ENCODE measurements at regions not wholly inside any gene's neighbourhood (a gene's known extent, or its start where the extent isn't known, plus 50 kb on each side); places are given as distances from the start of the nearest gene placed in this dataset.
"Not testable (repeated sequence)": the region's sequence is repeated elsewhere in the genome, so short reads cannot be mapped to it uniquely, and the experiment has no call there.

GRCh38 chr6:6742535-6742934 is 154.0 kb downstream of the LY86 start:
- no peak for TF ChIP-seq CTCF (IDR thresholded peaks at IDR 0.05; ENCODE audit: unreplicated experiment)
- no peak overlapping the region for H3K27ac Mint-ChIP-seq
- DNase-seq (ENCODE audit: low spot score in 2 of 2, unreplicated experiment in 2 of 2) = no peak
- H3K27me3 Mint-ChIP-seq (ENCODE audit: low read depth) = peaks cover 2% of the 10 kb centered on the region
- H3K4me3 Mint-ChIP-seq = no peak overlapping the region
- no peaks in the 10 kb centered on the region for H3K36me3 Mint-ChIP-seq
- H3K9me3 Mint-ChIP-seq = peaks cover 5% of the 10 kb centered on the region
- H3K4me1 Mint-ChIP-seq = no peaks in the 10 kb centered on the region

- TF ChIP-seq CTCF (IDR thresholded peaks at IDR 0.05; ENCODE audit: unreplicated experiment) = no peak
- Mint-ChIP-seq H3K36me3 (no peaks in the 10 kb centered on the region), H3K4me3 (no peak overlapping the region), H3K9me3 (peaks cover 5% of the 10 kb centered on the region), H3K27me3 (ENCODE audit: low read depth) (peaks cover 2% of the 10 kb centered on the region), H3K4me1 (peaks cover under 1% of the 10 kb centered on the region), H3K27ac (no peak overlapping the region)
- no peak for DNase-seq (ENCODE audit: low spot score in 2 of 2, unreplicated experiment in 2 of 2)
Observed at GRCh38 chr6:6744551-6744950, 156.0 kb downstream of the LY86 start.

GRCh38 chr6:6745637-6746332 is 157.3 kb downstream of the LY86 start:
- not testable (repeated sequence) for H3K27ac Mint-ChIP-seq; H3K4me3 Mint-ChIP-seq; H3K4me1 Mint-ChIP-seq; H3K36me3 Mint-ChIP-seq; DNase-seq (ENCODE audit: low spot score in 2 of 2, unreplicated experiment in 2 of 2); H3K9me3 Mint-ChIP-seq; H3K27me3 Mint-ChIP-seq (ENCODE audit: low read depth)

GRCh38 chr6:6746333-6746969 is 157.9 kb downstream of the LY86 start:
- H3K27me3 Mint-ChIP-seq (ENCODE audit: low read depth) = peaks cover 2% of the 10 kb centered on the region
- DNase-seq (ENCODE audit: low spot score in 2 of 2, unreplicated experiment in 2 of 2) = no peak
- H3K27ac Mint-ChIP-seq = no peak overlapping the region
- peaks cover 12% of the 10 kb centered on the region for H3K4me1 Mint-ChIP-seq
- no peak overlapping the region for H3K4me3 Mint-ChIP-seq
- H3K36me3 Mint-ChIP-seq = no peaks in the 10 kb centered on the region
- H3K9me3 Mint-ChIP-seq = peaks cover 5% of the 10 kb centered on the region
- TF ChIP-seq CTCF (IDR thresholded peaks at IDR 0.05; ENCODE audit: unreplicated experiment) = no peak

- no peak for DNase-seq (ENCODE audit: low spot score in 2 of 2, unreplicated experiment in 2 of 2)
- no peak for TF ChIP-seq CTCF (IDR thresholded peaks at IDR 0.05; ENCODE audit: unreplicated experiment)
- Mint-ChIP-seq H3K9me3 (peaks cover 5% of the 10 kb centered on the region), H3K36me3 (no peaks in the 10 kb centered on the region), H3K27ac (no peak overlapping the region), H3K27me3 (ENCODE audit: low read depth) (peaks cover 2% of the 10 kb centered on the region), H3K4me3 (no peak overlapping the region), H3K4me1 (peaks cover 12% of the 10 kb centered on the region)
Observed at GRCh38 chr6:6746970-6747338, 158.4 kb downstream of the LY86 start.

- Mint-ChIP-seq H3K4me3 (no peak overlapping the region), H3K9me3 (peaks cover 5% of the 10 kb centered on the region), H3K36me3 (no peaks in the 10 kb centered on the region), H3K4me1 (peaks cover 13% of the 10 kb centered on the region), H3K27me3 (ENCODE audit: low read depth) (peaks cover 2% of the 10 kb centered on the region), H3K27ac (no peak overlapping the region)
- DNase-seq (ENCODE audit: low spot score in 2 of 2, unreplicated experiment in 2 of 2) = no peak
- no peak for TF ChIP-seq CTCF (IDR thresholded peaks at IDR 0.05; ENCODE audit: unreplicated experiment)
Observed at GRCh38 chr6:6747371-6747770, 158.9 kb downstream of the LY86 start.
